ENCODE measurements at regions not wholly inside any gene's neighbourhood (a gene's known extent, or its start where the extent isn't known, plus 50 kb on each side); places are given as distances from the start of the nearest gene placed in this dataset.

- intact Hi-C loops (cut with DNase I; ENCODE audit: low total_unique reads) (no loop called here), in situ Hi-C loops (cut with MboI; ENCODE audit: low pct_ligation_motif_present in 1 of 4, low pct_unique_long_range_greater_than_20kb in 1 of 4, low sequenced_read_pairs in 3 of 4) (no loop called here)
- Histone ChIP-seq H3K4me1 (peaks cover 0 to 22% (median 12%) of the 10 kb centered on the region in 4 donors), H3K27me3 (no peaks in the 10 kb centered on the region), H3K36me3 (no peaks in the 10 kb centered on the region), H3K4me3 (no peak overlapping the region), H3K9me3 (no peaks in the 10 kb centered on the region), H3K27ac (no peak overlapping the region)
- no peak for TF ChIP-seq CTCF (IDR thresholded peaks at IDR 0.05)
- no peak for DNase-seq
- 96 to 100% methylated on average over 1 of the region's 1 CpG for WGBS, 2 donors (ENCODE audit: low coverage in 1 of 2)
These were observed 321.8 kb upstream of the PRDM1 start for GRCh38 chr6:105764315-105764714.

DNA sequence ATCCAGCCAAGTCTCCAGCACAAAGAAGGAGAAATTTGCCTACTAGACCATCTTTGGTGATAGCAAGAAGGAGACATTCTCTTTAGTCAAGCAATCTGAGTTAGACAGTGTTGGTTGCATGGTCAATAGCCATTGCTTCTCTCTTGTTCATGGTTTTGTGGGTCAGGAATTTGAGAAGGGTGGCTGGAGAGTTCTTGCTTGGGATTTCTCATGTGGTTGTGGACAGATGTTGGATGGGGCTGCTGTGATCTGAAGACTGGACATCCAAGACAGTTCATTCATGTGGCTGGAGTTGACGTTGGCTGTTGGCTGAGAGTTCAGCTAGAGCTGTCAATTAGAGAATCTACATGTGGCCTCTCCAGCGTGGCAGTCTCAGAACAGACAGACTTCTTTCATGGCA lies 322.3 kb upstream of the PRDM1 start:
- Histone ChIP-seq H3K4me3 (no peak overlapping the region), H3K36me3 (no peaks in the 10 kb centered on the region), H3K9me3 (no peaks in the 10 kb centered on the region), H3K4me1 (peaks cover 0 to 26% (median 14%) of the 10 kb centered on the region in 4 donors), H3K27ac (no peak overlapping the region), H3K27me3 (no peaks in the 10 kb centered on the region)
- in situ Hi-C loops (cut with MboI; ENCODE audit: low pct_ligation_motif_present in 1 of 4, low pct_unique_long_range_greater_than_20kb in 1 of 4, low sequenced_read_pairs in 3 of 4) (no loop called here), intact Hi-C loops (cut with DNase I; ENCODE audit: low total_unique reads) (no loop called here)
- WGBS, 2 donors (ENCODE audit: low coverage in 1 of 2), result 60 to 84% methylated on average over 1 to 2 of the region's 2 CpGs
- TF ChIP-seq EP300 (IDR thresholded peaks at IDR 0.05; ENCODE audit: low read depth) (no peak), POLR2AphosphoS5 (IDR thresholded peaks at IDR 0.05) (no peak), CTCF (IDR thresholded peaks at IDR 0.05) (no peak), POLR2A (IDR thresholded peaks at IDR 0.05) (no peak)
- no peak for DNase-seq

- no peaks in the 10 kb centered on the region for H3K36me3 ChIP-seq
- no peak overlapping the region for H3K4me3 ChIP-seq
- no peaks in the 10 kb centered on the region for H3K9me3 ChIP-seq
- WGBS, 2 donors (ENCODE audit: low coverage in 1 of 2), result 49 to 64% methylated on average over 3 of the region's 3 CpGs
- intact Hi-C loops (cut with DNase I; ENCODE audit: low total_unique reads) (no loop called here), in situ Hi-C loops (cut with MboI; ENCODE audit: low pct_ligation_motif_present in 1 of 4, low pct_unique_long_range_greater_than_20kb in 1 of 4, low sequenced_read_pairs in 3 of 4) (no loop called here)
- H3K4me1 ChIP-seq, result peaks cover 0 to 26% (median 14%) of the 10 kb centered on the region in 4 donors
- no peaks in the 10 kb centered on the region for H3K27me3 ChIP-seq
- no peak for DNase-seq
- H3K27ac ChIP-seq, result no peak overlapping the region
- TF ChIP-seq POLR2A (IDR thresholded peaks at IDR 0.05) (no peak), CTCF (IDR thresholded peaks at IDR 0.05) (no peak), POLR2AphosphoS5 (IDR thresholded peaks at IDR 0.05) (no peak), EP300 (IDR thresholded peaks at IDR 0.05; ENCODE audit: low read depth) (no peak)
These were observed 325.4 kb upstream of the PRDM1 start for GRCh38 chr6:105760746-105761145.

GRCh38 chr6:105759946-105760345 lies 326.2 kb upstream of the PRDM1 start:
- Histone ChIP-seq H3K4me3 (no peak overlapping the region), H3K4me1 (peaks cover 0 to 26% (median 14%) of the 10 kb centered on the region in 4 donors), H3K36me3 (no peaks in the 10 kb centered on the region), H3K9me3 (no peaks in the 10 kb centered on the region), H3K27ac (peak overlapping the region in 1 of 4 donors; percentile 23), H3K27me3 (no peaks in the 10 kb centered on the region)
- TF ChIP-seq CTCF (IDR thresholded peaks at IDR 0.05), result no peak
- TF ChIP-seq POLR2A (IDR thresholded peaks at IDR 0.05), result no peak
- TF ChIP-seq EP300 (IDR thresholded peaks at IDR 0.05; ENCODE audit: low read depth), result no peak
- no peak for TF ChIP-seq POLR2AphosphoS5 (IDR thresholded peaks at IDR 0.05)
- in situ Hi-C loops (cut with MboI; ENCODE audit: low pct_ligation_motif_present in 1 of 4, low pct_unique_long_range_greater_than_20kb in 1 of 4, low sequenced_read_pairs in 3 of 4), result no loop called here
- no peak for DNase-seq
- WGBS, 2 donors (ENCODE audit: low coverage in 1 of 2), result 55 to 75% methylated on average over 4 of the region's 4 CpGs
- intact Hi-C loops (cut with DNase I; ENCODE audit: low total_unique reads), result no loop called here

Measured in transverse colon (tissue), 4 donors.